ENCODE measurements at regions not wholly inside any gene's neighbourhood (a gene's known extent, or its start where the extent isn't known, plus 50 kb on each side); places are given as distances from the start of the nearest gene placed in this dataset.

DNA sequence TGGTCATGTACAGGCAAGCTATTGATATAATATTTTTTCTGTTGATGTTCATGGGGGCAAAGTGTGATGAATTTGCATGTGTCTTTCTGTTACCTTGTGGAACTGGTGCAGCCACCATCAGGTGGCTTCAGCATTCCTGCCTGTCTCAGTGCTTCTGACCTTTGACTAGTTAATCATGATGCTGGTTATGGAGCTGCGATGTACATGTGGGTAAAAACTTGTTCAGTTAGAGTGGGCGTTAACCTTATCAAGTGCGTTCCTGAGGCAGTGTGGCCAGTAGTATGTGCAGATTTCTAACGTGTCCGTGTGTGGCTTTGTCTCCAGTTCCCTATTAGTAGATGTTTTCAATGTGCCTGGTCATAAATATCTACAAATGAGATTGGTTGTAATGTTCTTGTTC, 127.4 kb upstream of the ZSWIM2 start:
- Histone ChIP-seq H3K79me2 (ENCODE audit: control insufficient read depth, insufficient read depth, low read length) (no peaks in the 10 kb centered on the region), H3K27ac (ENCODE audit: extremely low read depth, low read depth, low read length) (no peak overlapping the region), H3K4me3 (no peak overlapping the region), H3K4me1 (replicated peaks in 1 of 2; ENCODE audit: control insufficient read depth in 2 of 2, insufficient read depth in 2 of 2, low read length in 2 of 2) (no peaks in the 10 kb centered on the region; a peak in 1 of 5 replicates), H3K9ac (ENCODE audit: insufficient read depth in 1 of 2, low read depth in 2 of 2, low read length in 2 of 2) (no peak overlapping the region), H3K9me1 (ENCODE audit: control insufficient read depth, insufficient read depth, low read length) (no peaks in the 10 kb centered on the region), H3K9me3 (replicated peaks; ENCODE audit: control insufficient read depth, insufficient read depth, low read depth, low read length) (no peaks in the 10 kb centered on the region), H2AFZ (ENCODE audit: low read depth, low read length) (peak overlapping the region; percentile 32; the same call in 1 of the 2 replicates), H3K27me3 (ENCODE audit: control insufficient read depth in 2 of 2, insufficient read depth in 2 of 2, low read length in 2 of 2) (no peaks in the 10 kb centered on the region), H3K4me2 (ENCODE audit: insufficient read depth, low read length) (no peak overlapping the region), H3K36me3 (ENCODE audit: control insufficient read depth, insufficient read depth, low read length) (no peaks in the 10 kb centered on the region), H4K20me1 (replicated peaks; ENCODE audit: control insufficient read depth, insufficient read depth, low read length) (no peaks in the 10 kb centered on the region)
- POLR2A ChIA-PET, result no interaction called here
- no peak for TF ChIP-seq CBX8 (IDR thresholded peaks at IDR 0.05; ENCODE audit: borderline replicate concordance, extremely low read depth, low read depth, low read length, poor library complexity, severe bottlenecking)
- TF ChIP-seq, protein P1, sequence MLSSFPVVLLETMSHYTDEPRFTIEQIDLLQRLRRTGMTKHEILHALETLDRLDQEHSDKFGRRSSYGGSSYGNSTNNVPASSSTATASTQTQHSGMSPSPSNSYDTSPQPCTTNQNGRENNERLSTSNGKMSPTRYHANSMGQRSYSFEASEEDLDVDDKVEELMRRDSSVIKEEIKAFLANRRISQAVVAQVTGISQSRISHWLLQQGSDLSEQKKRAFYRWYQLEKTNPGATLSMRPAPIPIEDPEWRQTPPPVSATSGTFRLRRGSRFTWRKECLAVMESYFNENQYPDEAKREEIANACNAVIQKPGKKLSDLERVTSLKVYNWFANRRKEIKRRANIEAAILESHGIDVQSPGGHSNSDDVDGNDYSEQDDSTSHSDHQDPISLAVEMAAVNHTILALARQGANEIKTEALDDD (IDR thresholded peaks at IDR 0.05), result peak; percentile 95
- ATAC-seq, result peak; percentile 47; the same call in 2 of the 3 replicates
- intact Hi-C loops (cut with micrococcal nuclease) (no loop called here), in situ Hi-C loops (cut with MboI) (no loop called here)
- peak in 1 of 4 experiments; percentile 31 for DNase-seq (ENCODE audit: extremely low read depth in 1 of 4, low spot score in 3 of 4)
- 2% methylated on average over 5 of the region's 5 CpGs for WGBS (ENCODE audit: insufficient coverage, low coverage, missing lambda C conversion rate)
- FAIRE-seq, result no peak
- BruUV-seq (replicated peaks), result no TSS peak
- CTCF ChIA-PET (ENCODE audit: low intra/inter-chr PET ratio), result no interaction called here

DNA sequence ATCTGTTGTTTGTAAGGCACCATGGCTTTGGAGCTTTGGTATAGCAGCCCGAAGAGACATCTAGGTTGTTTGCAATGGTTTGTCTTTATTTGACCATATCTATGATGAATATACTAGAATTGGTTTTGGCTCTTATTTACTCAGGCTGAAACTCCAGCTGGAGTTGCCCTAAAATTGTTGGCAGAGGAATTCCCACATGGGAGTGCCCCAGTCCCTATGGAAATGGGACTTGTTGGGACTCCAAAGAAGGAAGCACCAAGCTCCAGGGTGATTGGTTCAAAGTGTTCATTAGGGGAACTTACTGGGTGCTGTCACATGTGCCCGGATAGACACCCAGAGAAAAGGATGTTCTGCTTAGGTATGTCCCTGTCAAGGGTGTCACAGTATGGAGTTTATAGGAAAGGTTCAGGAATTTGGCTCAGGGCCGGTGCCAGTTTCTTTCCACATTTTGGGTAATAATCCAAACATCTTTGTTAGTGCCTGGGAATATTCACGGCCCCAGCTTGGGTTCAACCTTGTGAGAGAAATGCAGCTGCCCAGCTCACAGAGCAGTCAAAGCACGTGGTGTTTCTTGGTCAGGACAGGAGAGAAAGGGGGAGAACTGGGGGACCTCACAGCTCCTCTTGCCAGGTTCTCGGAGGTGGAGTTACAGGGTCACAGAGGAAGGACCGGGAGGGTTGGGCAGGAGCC, 123.5 kb upstream of the ZSWIM2 start:
- H3K9me3 ChIP-seq (replicated peaks; ENCODE audit: control insufficient read depth, insufficient read depth, low read depth, low read length), result no peaks in the 10 kb centered on the region
- H3K36me3 ChIP-seq (ENCODE audit: control insufficient read depth, insufficient read depth, low read length), result no peaks in the 10 kb centered on the region
- FAIRE-seq (no peak), DNase-seq (ENCODE audit: extremely low read depth in 1 of 4, low spot score in 3 of 4) (no peak), ATAC-seq (no peak)
- POLR2A ChIA-PET, result interaction anchor here (1.0 kb wide), 1 partner anchor 15 kb away, joined by 4 read pairs; no protein-coding TSS in a partner anchor
- H2AFZ ChIP-seq (ENCODE audit: low read depth, low read length), result peak overlapping the region; percentile 57; the same call in 1 of the 2 replicates
- no peaks in the 10 kb centered on the region for H3K27me3 ChIP-seq (ENCODE audit: control insufficient read depth in 2 of 2, insufficient read depth in 2 of 2, low read length in 2 of 2)
- no peak overlapping the region for H3K27ac ChIP-seq (ENCODE audit: extremely low read depth, low read depth, low read length)
- no peaks in the 10 kb centered on the region for H3K79me2 ChIP-seq (ENCODE audit: control insufficient read depth, insufficient read depth, low read length)
- no peak overlapping the region for H3K9ac ChIP-seq (ENCODE audit: insufficient read depth in 1 of 2, low read depth in 2 of 2, low read length in 2 of 2)
- H3K9me1 ChIP-seq (ENCODE audit: control insufficient read depth, insufficient read depth, low read length), result no peaks in the 10 kb centered on the region
- H4K20me1 ChIP-seq (replicated peaks; ENCODE audit: control insufficient read depth, insufficient read depth, low read length), result no peaks in the 10 kb centered on the region
- no peak for TF ChIP-seq ZEB2 (IDR thresholded peaks at IDR 0.05)
- TF ChIP-seq RBM14 (IDR thresholded peaks at IDR 0.05; ENCODE audit: borderline replicate concordance, insufficient read depth, low read depth, low read length), result no peak
- TF ChIP-seq, protein P2, sequence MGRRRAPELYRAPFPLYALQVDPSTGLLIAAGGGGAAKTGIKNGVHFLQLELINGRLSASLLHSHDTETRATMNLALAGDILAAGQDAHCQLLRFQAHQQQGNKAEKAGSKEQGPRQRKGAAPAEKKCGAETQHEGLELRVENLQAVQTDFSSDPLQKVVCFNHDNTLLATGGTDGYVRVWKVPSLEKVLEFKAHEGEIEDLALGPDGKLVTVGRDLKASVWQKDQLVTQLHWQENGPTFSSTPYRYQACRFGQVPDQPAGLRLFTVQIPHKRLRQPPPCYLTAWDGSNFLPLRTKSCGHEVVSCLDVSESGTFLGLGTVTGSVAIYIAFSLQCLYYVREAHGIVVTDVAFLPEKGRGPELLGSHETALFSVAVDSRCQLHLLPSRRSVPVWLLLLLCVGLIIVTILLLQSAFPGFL (CRISPR knock-in tag; IDR thresholded peaks at IDR 0.05), result no peak
- no peak for TF ChIP-seq ZNF445 (CRISPR knock-in tag; IDR thresholded peaks at IDR 0.05; ENCODE audit: low read depth)
- in situ Hi-C loops (cut with MboI), result no loop called here
- CTCF ChIA-PET (ENCODE audit: low intra/inter-chr PET ratio), result interaction anchor here (0.7 kb wide), 1 partner anchor 66 kb away, joined by 3 read pairs; no protein-coding TSS in a partner anchor
- 43% methylated on average over 7 of the region's 7 CpGs for WGBS (ENCODE audit: insufficient coverage, low coverage, missing lambda C conversion rate)
- H3K4me1 ChIP-seq (replicated peaks in 1 of 2; ENCODE audit: control insufficient read depth in 2 of 2, insufficient read depth in 2 of 2, low read length in 2 of 2), result peaks cover 0 to 4% of the 10 kb centered on the region in 2 experiments; a peak in 2 of 5 replicates
- BruUV-seq (replicated peaks), result no TSS peak
- no peak overlapping the region for H3K4me2 ChIP-seq (ENCODE audit: insufficient read depth, low read length)
- H3K4me3 ChIP-seq, result no peak overlapping the region
- intact Hi-C loops (cut with micrococcal nuclease), result no loop called here

All from K562 (cell line).